ENCODE measurements at regions not wholly inside any gene's neighbourhood (a gene's known extent, or its start where the extent isn't known, plus 50 kb on each side); places are given as distances from the start of the nearest gene placed in this dataset.

- BruUV-seq (replicated peaks) = no TSS peak
- H3K4me3 ChIP-seq = no peak overlapping the region
- no peak for DNase-seq (ENCODE audit: low read depth, low spot score)
- ChIA-PET RAD21 (ENCODE audit: unreplicated experiment) (no interaction called here), POLR2A (no interaction called here), SMC1A (ENCODE audit: uncharacterized antibody, unreplicated experiment) (no interaction called here), CTCF (no interaction called here)
- H4K20me1 ChIP-seq (ENCODE audit: control insufficient read depth, insufficient read depth) = no peaks in the 10 kb centered on the region
- intact Hi-C loops (cut with micrococcal nuclease; ENCODE audit: unreplicated experiment) = no loop called here
- WGBS (ENCODE audit: insufficient coverage, insufficient replicate concordance, low lambda C conversion rate, missing lambda C conversion rate) = 33% methylated on average over 11 of the region's 11 CpGs
- no peaks in the 10 kb centered on the region for H3K27me3 ChIP-seq (replicated peaks in 1 of 2; ENCODE audit: control insufficient read depth in 2 of 2, insufficient read depth in 2 of 2, low read length in 1 of 2)
- no peak for FAIRE-seq
- no peak overlapping the region for H3K27ac ChIP-seq (ENCODE audit: control insufficient read depth, insufficient read depth)
- no peak for TF ChIP-seq MYB (IDR thresholded peaks at IDR 0.05; ENCODE audit: borderline replicate concordance, low read depth, low read length)
- no peak for TF ChIP-seq CREM (IDR thresholded peaks at IDR 0.05; ENCODE audit: low read depth)
- TF ChIP-seq POLR2AphosphoS5 (IDR thresholded peaks at IDR 0.05; ENCODE audit: low read length) = no peak
- no peak for TF ChIP-seq USF2 (IDR thresholded peaks at IDR 0.05; ENCODE audit: borderline replicate concordance, low read depth, low read length)
- no peak for TF ChIP-seq EGR1 (IDR thresholded peaks at IDR 0.05; ENCODE audit: borderline replicate concordance in 1 of 2, low read depth in 2 of 2, low read length in 2 of 2)
- TF ChIP-seq JUND (IDR thresholded peaks at IDR 0.05; ENCODE audit: low read depth, low read length) = no peak
- no peak for TF ChIP-seq MXI1 (IDR thresholded peaks at IDR 0.05; ENCODE audit: low read depth, low read length)
- TF ChIP-seq WRNIP1 (IDR thresholded peaks at IDR 0.05; ENCODE audit: borderline replicate concordance, low read depth, low read length) = no peak
- no peak for TF ChIP-seq SMARCA5 (IDR thresholded peaks at IDR 0.05)
- TF ChIP-seq RUNX3 (IDR thresholded peaks at IDR 0.05; ENCODE audit: low read length) = no peak
- no peak for TF ChIP-seq ZBTB4 (CRISPR knock-in tag; IDR thresholded peaks at IDR 0.05)
- no peaks in the 10 kb centered on the region for H3K4me1 ChIP-seq (ENCODE audit: control insufficient read depth, insufficient read depth, low read length)
- in situ Hi-C loops (cut with MboI) = loop anchor here (10.0 kb wide), 1 partner anchor 47 kb away; no protein-coding TSS in a partner anchor
- H3K4me2 ChIP-seq (ENCODE audit: control insufficient read depth, insufficient read depth) = no peak overlapping the region
- H2AFZ ChIP-seq (ENCODE audit: control insufficient read depth, low read depth, low read length) = no peak overlapping the region
- H3K36me3 ChIP-seq (ENCODE audit: control insufficient read depth in 2 of 2, insufficient read depth in 2 of 2, low read length in 1 of 2) = no peaks in the 10 kb centered on the region
- ATAC-seq = no peak
- no peaks in the 10 kb centered on the region for H3K79me2 ChIP-seq (ENCODE audit: control insufficient read depth, insufficient read depth, low read length)
- no peak overlapping the region for H3K9ac ChIP-seq (ENCODE audit: control insufficient read depth, insufficient read depth, low read length)
- H3K9me3 ChIP-seq (replicated peaks; ENCODE audit: control insufficient read depth, insufficient read depth, low read length) = no peaks in the 10 kb centered on the region; the same call in 2 of the 3 replicates
Observed at GRCh38 chr12:34601689-34602088, 579.4 kb downstream of the ALG10 start.

Data from GM12878 (cell line).